ENCODE measurements at regions not wholly inside any gene's neighbourhood (a gene's known extent, or its start where the extent isn't known, plus 50 kb on each side); places are given as distances from the start of the nearest gene placed in this dataset.

- H3K27me3 ChIP-seq (ENCODE audit: control insufficient read depth in 3 of 3, insufficient read depth in 3 of 3, low read length in 2 of 3) = no peaks in the 10 kb centered on the region
- no peaks in the 10 kb centered on the region for H3K36me3 ChIP-seq (ENCODE audit: control insufficient read depth in 4 of 4, insufficient read depth in 4 of 4, low read length in 4 of 4)
- DNase-seq (no peak), ATAC-seq (ENCODE audit: insufficient read depth, low FRiP score) (no peak)
- no peak for TF ChIP-seq CTCF (IDR thresholded peaks at IDR 0.05; ENCODE audit: control extremely low read depth, extremely low read depth)
- H3K9ac ChIP-seq (ENCODE audit: insufficient read depth in 1 of 2, low read length in 2 of 2) = no peak overlapping the region
- H3K9me3 ChIP-seq (ENCODE audit: control insufficient read depth in 4 of 4, insufficient read depth in 3 of 4, low read length in 3 of 4) = no peaks in the 10 kb centered on the region
- 91% methylated on average over 9 of the region's 9 CpGs for WGBS, 2 donors
- H3K4me3 ChIP-seq = no peak overlapping the region
- H3K4me1 ChIP-seq (ENCODE audit: control insufficient read depth in 5 of 5, insufficient read depth in 5 of 5, low read length in 5 of 5) = peaks cover 0 to 3% (median 0%) of the 10 kb centered on the region in 5 donors
- H3K27ac ChIP-seq (ENCODE audit: low read depth in 1 of 2, low read length in 1 of 2) = no peak overlapping the region
These were observed 84.2 kb upstream of the BMP2 start for GRCh38 chr20:6683021-6683977.

- DNase-seq (no peak), ATAC-seq (ENCODE audit: insufficient read depth, low FRiP score) (no peak)
- no peak for TF ChIP-seq CTCF (IDR thresholded peaks at IDR 0.05; ENCODE audit: control extremely low read depth, extremely low read depth)
- Histone ChIP-seq H3K4me1 (ENCODE audit: control insufficient read depth in 5 of 5, insufficient read depth in 5 of 5, low read length in 5 of 5) (no peaks in the 10 kb centered on the region), H3K9ac (ENCODE audit: insufficient read depth in 1 of 2, low read length in 2 of 2) (no peak overlapping the region), H3K27ac (ENCODE audit: low read depth in 1 of 2, low read length in 1 of 2) (no peak overlapping the region), H3K9me3 (ENCODE audit: control insufficient read depth in 4 of 4, insufficient read depth in 3 of 4, low read length in 3 of 4) (no peaks in the 10 kb centered on the region), H3K36me3 (ENCODE audit: control insufficient read depth in 4 of 4, insufficient read depth in 4 of 4, low read length in 4 of 4) (no peaks in the 10 kb centered on the region), H3K4me3 (no peak overlapping the region), H3K27me3 (ENCODE audit: control insufficient read depth in 3 of 3, insufficient read depth in 3 of 3, low read length in 2 of 3) (no peaks in the 10 kb centered on the region)
- 76 to 86% methylated on average over 7 of the region's 7 CpGs for WGBS, 2 donors
These were observed 86.6 kb upstream of the BMP2 start for GRCh38 chr20:6680854-6681253.

- H3K36me3 ChIP-seq (ENCODE audit: control insufficient read depth in 4 of 4, insufficient read depth in 4 of 4, low read length in 4 of 4) = no peaks in the 10 kb centered on the region
- H3K9ac ChIP-seq (ENCODE audit: insufficient read depth in 1 of 2, low read length in 2 of 2) = no peak overlapping the region
- ATAC-seq (ENCODE audit: insufficient read depth, low FRiP score) (no peak), DNase-seq (peak in 1 of 3 donors; percentile 23)
- no peak overlapping the region for H3K27ac ChIP-seq (ENCODE audit: low read depth in 1 of 2, low read length in 1 of 2)
- H3K4me1 ChIP-seq (ENCODE audit: control insufficient read depth in 5 of 5, insufficient read depth in 5 of 5, low read length in 5 of 5) = no peaks in the 10 kb centered on the region
- no peak for TF ChIP-seq CTCF (IDR thresholded peaks at IDR 0.05; ENCODE audit: control extremely low read depth, extremely low read depth)
- H3K9me3 ChIP-seq (ENCODE audit: control insufficient read depth in 4 of 4, insufficient read depth in 3 of 4, low read length in 3 of 4) = no peaks in the 10 kb centered on the region
- no peaks in the 10 kb centered on the region for H3K27me3 ChIP-seq (ENCODE audit: control insufficient read depth in 3 of 3, insufficient read depth in 3 of 3, low read length in 2 of 3)
- 22 to 28% methylated on average over 2 of the region's 2 CpGs for WGBS, 2 donors
- H3K4me3 ChIP-seq = no peak overlapping the region
These were observed 87.0 kb upstream of the BMP2 start for GRCh38 chr20:6680441-6680840.
